H9 (cell line): ENCODE measurements at regions not wholly inside any gene's neighbourhood (a gene's known extent, or its start where the extent isn't known, plus 50 kb on each side); places are given as distances from the start of the nearest gene placed in this dataset.

Experiments
- DNase-seq: peaks from one replicate; pipeline ENCODE4 v3.0.0-alpha.2; 2017
- H2AFZ ChIP-seq: one replicate; pipeline ENCODE4 v1.6.1; 2013; ENCODE audit warnings: mild to moderate bottlenecking, low read length, control low read depth, moderate library complexity
- H2AK5ac ChIP-seq: 2 replicates; pipeline ENCODE4 v1.6.1; 2013; ENCODE audit warnings: low read length, control low read depth, mixed read lengths; ENCODE audit not compliant: insufficient read length
- H2BK120ac ChIP-seq: one replicate; pipeline ENCODE4 v1.6.1; 2013; ENCODE audit warnings: low read depth, mild to moderate bottlenecking, low read length, control low read depth, inconsistent platforms; ENCODE audit not compliant: poor library complexity, severe bottlenecking
- H2BK12ac ChIP-seq: 2 replicates; pipeline ENCODE4 v1.6.1; 2013; ENCODE audit warnings: low read length, control low read depth, mixed read lengths, low read depth; ENCODE audit not compliant: insufficient read length
- H2BK15ac ChIP-seq: 2 replicates; pipeline ENCODE4 v1.6.1; 2013; ENCODE audit warnings: low read depth, low read length, control low read depth
- H2BK20ac ChIP-seq: one replicate; pipeline ENCODE4 v1.6.1; 2013; ENCODE audit warnings: low read depth, mild to moderate bottlenecking, low read length, control low read depth, inconsistent platforms; ENCODE audit not compliant: poor library complexity, severe bottlenecking
- H2BK5ac ChIP-seq: 2 replicates; pipeline ENCODE4 v1.6.1; 2013; ENCODE audit warnings: low read length, control low read depth, mixed read lengths; ENCODE audit not compliant: insufficient read length
- H3K14ac ChIP-seq: 2 replicates; pipeline ENCODE4 v1.6.1; 2013; ENCODE audit warnings: low read length, control low read depth; ENCODE audit not compliant: insufficient read depth
- H3K18ac ChIP-seq: 2 replicates; pipeline ENCODE4 v1.6.1; 2013; ENCODE audit warnings: low read depth, mild to moderate bottlenecking, mixed read lengths, low read length, control low read depth; ENCODE audit not compliant: insufficient read length
- H3K23ac ChIP-seq: 2 replicates; pipeline ENCODE4 v1.6.1; 2013; ENCODE audit warnings: low read length, control low read depth, mixed read lengths, low read depth; ENCODE audit not compliant: insufficient read length
- H3K23me2 ChIP-seq: 2 replicates; pipeline ENCODE4 v1.6.1; 2013; ENCODE audit warnings: low read depth, mild to moderate bottlenecking, mixed read lengths, low read length, control low read depth; ENCODE audit not compliant: insufficient read length, poor library complexity, severe bottlenecking
- H3K27ac ChIP-seq: 2 replicates; pipeline ENCODE4 v1.5.1; 2013; ENCODE audit warnings: low read length, control low read depth, mixed read lengths, low read depth; ENCODE audit not compliant: insufficient read length
- H3K27me3 ChIP-seq: 2 replicates; pipeline ENCODE4 v1.6.1; 2013; ENCODE audit warnings: low read length, control low read depth, inconsistent platforms; ENCODE audit not compliant: insufficient read depth
- H3K4ac ChIP-seq: 2 replicates; pipeline ENCODE4 v1.6.1; 2013; ENCODE audit warnings: low read depth, mild to moderate bottlenecking, control low read depth, inconsistent platforms, low read length, moderate library complexity
- H3K4me1 ChIP-seq: 2 replicates; pipeline ENCODE4 v1.6.1; 2013; ENCODE audit warnings: low read length, control low read depth, inconsistent platforms; ENCODE audit not compliant: insufficient read depth
- H3K4me2 ChIP-seq: 2 replicates; pipeline ENCODE4 v1.6.1; 2013; ENCODE audit warnings: low read length, control low read depth, mixed read lengths; ENCODE audit not compliant: insufficient read length, insufficient read depth
- H3K56ac ChIP-seq: 2 replicates; pipeline ENCODE4 v1.6.1; 2013; ENCODE audit warnings: low read depth, mild to moderate bottlenecking, mixed read lengths, low read length, control low read depth; ENCODE audit not compliant: insufficient read length
- H3K79me1 ChIP-seq: 2 replicates; pipeline ENCODE4 v1.6.1; 2013; ENCODE audit warnings: low read depth, mild to moderate bottlenecking, moderate library complexity, low read length, control low read depth, inconsistent platforms; ENCODE audit not compliant: insufficient read depth, poor library complexity, severe bottlenecking
- H3K79me2 ChIP-seq: 2 replicates; pipeline ENCODE4 v1.6.1; 2013; ENCODE audit warnings: low read length, control low read depth, inconsistent platforms; ENCODE audit not compliant: insufficient read depth
- H3K9ac ChIP-seq: 2 replicates; pipeline ENCODE4 v1.6.1; 2013; ENCODE audit warnings: low read length, control low read depth, mixed read lengths; ENCODE audit not compliant: insufficient read length; ENCODE audit errors: extremely low read depth
- H3K9me3 ChIP-seq: one replicate; pipeline ENCODE4 v1.6.1; 2013; ENCODE audit warnings: low read depth, low read length, inconsistent platforms; ENCODE audit not compliant: control insufficient read depth
- H3T11ph ChIP-seq: one replicate; pipeline ENCODE4 v1.6.1; 2013; ENCODE audit warnings: mild to moderate bottlenecking, low read length, control low read depth, inconsistent platforms
- H4K20me1 ChIP-seq: one replicate; pipeline ENCODE4 v1.6.1; 2013; ENCODE audit not compliant: control insufficient read depth, insufficient read length, insufficient read depth
- H4K5ac ChIP-seq: 2 replicates; pipeline ENCODE4 v1.6.1; 2013; ENCODE audit warnings: low read depth, mild to moderate bottlenecking, mixed read lengths, low read length, control low read depth; ENCODE audit not compliant: insufficient read length
- H4K8ac ChIP-seq: replicated peaks from 2 replicates; pipeline ENCODE4 v1.6.1; 2013; ENCODE audit warnings: low read length, control low read depth, mixed read lengths, low read depth; ENCODE audit not compliant: insufficient read length
- H4K91ac ChIP-seq: 2 replicates; pipeline ENCODE4 v1.6.1; 2013; ENCODE audit warnings: low read depth, mild to moderate bottlenecking, moderate library complexity, mixed read lengths, low read length, control low read depth; ENCODE audit not compliant: insufficient read length
- H3K27ac Mint-ChIP-seq, 3 experiments: 2 replicates in 2 of 3; 3 replicates in 1 of 3; pipeline ENCODE4 v1.8.0; 2020 to 2021; ENCODE audit warnings: mixed read lengths in 3 of 3, mild to moderate bottlenecking in 1 of 3, moderate library complexity in 1 of 3
- H3K27me3 Mint-ChIP-seq: 2 replicates; pipeline ENCODE4 v1.8.0; 2021; ENCODE audit warnings: low read depth, mild to moderate bottlenecking, moderate library complexity, mixed read lengths
- H3K36me3 Mint-ChIP-seq, 3 experiments: 2 replicates in 2 of 3; 3 replicates in 1 of 3; pipeline ENCODE4 v1.8.0; 2020 to 2021; ENCODE audit warnings: low read depth in 3 of 3, mixed read lengths in 3 of 3; ENCODE audit not compliant: insufficient read depth in 1 of 3
- H3K4me1 Mint-ChIP-seq, 2 experiments: 2 replicates each; pipeline ENCODE4 v1.8.0; 2020; ENCODE audit warnings: mixed read lengths in 2 of 2
- H3K4me3 Mint-ChIP-seq, 2 experiments: 2 replicates in 1 of 2; 3 replicates in 1 of 2; pipeline ENCODE4 v1.8.0; 2020 to 2021; ENCODE audit warnings: mild to moderate bottlenecking in 2 of 2, mixed read lengths in 2 of 2, moderate library complexity in 1 of 2
- H3K9me3 Mint-ChIP-seq, 2 experiments: 2 replicates in 1 of 2; 3 replicates in 1 of 2; pipeline ENCODE4 v1.8.0; 2020; ENCODE audit warnings: mild to moderate bottlenecking in 2 of 2, mixed read lengths in 2 of 2, moderate library complexity in 1 of 2
- WGBS: extraction: QIAGEN DNeasy Blood & Tissue Kit; methylation state at CpG from one replicate; pipeline ENCODE4 v1.1.7; 2013; ENCODE audit warnings: missing lambda C conversion rate, low lambda C conversion rate, mixed read lengths; ENCODE audit not compliant: insufficient read length; ENCODE audit errors: extremely low coverage; 5-methylcytosine and 5-hydroxymethylcytosine counted together
- TF ChIP-seq, protein P1 (sequence below): fragments of 200-600 bp; sonication (generic); conservative IDR thresholded peaks from 3 replicates; pipeline ENCODE4 v1.8.0; 2021; ENCODE audit warnings: antibody characterized with exemption, mild to moderate bottlenecking

DNA sequence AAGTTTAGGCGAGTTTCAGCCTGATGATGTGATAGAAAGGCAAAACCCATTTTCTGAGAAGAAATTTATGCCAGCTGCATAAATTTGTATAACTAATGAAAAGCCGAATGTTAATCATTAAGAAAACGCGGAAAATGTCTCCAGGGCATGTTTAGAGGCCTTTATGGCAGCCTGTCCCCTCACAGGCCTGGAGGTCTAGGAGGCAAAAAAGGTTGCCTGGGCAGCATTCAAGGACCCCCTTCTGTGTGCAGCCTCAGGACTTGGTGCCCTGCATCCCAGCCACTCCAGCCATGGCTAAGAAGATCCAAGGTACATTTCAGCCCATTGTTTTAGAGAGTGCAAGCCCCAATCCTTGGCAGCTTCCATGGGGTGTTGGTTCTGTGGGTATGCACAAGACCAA is 614.2 kb downstream of the SLITRK5 start:
- Histone ChIP-seq H4K20me1 (no peaks in the 10 kb centered on the region), H3K79me1 (no peaks in the 10 kb centered on the region), H2BK120ac (no peak overlapping the region), H3K4me1 (no peaks in the 10 kb centered on the region), H2BK15ac (no peak overlapping the region), H2AK5ac (no peak overlapping the region), H3K14ac (no peak overlapping the region), H4K91ac (no peak overlapping the region), H2AFZ (no peak overlapping the region), H3K27me3 (no peaks in the 10 kb centered on the region), H3K27ac (no peak overlapping the region), H2BK20ac (no peak overlapping the region), H2BK12ac (no peak overlapping the region), H4K8ac (no peak overlapping the region), H4K5ac (no peak overlapping the region), H3T11ph (no peak overlapping the region), H3K18ac (no peak overlapping the region), H3K79me2 (no peaks in the 10 kb centered on the region), H3K23ac (no peak overlapping the region), H3K9ac (no peak overlapping the region), H3K4me2 (no peak overlapping the region), H3K9me3 (no peaks in the 10 kb centered on the region), H3K4ac (no peak overlapping the region), H3K23me2 (no peaks in the 10 kb centered on the region), H2BK5ac (no peak overlapping the region), H3K56ac (no peak overlapping the region)
- peaks cover 6 to 19% of the 10 kb centered on the region in 2 experiments; a peak in 4 of 5 replicates for H3K9me3 Mint-ChIP-seq
- no peak for DNase-seq
- H3K4me3 Mint-ChIP-seq = no peak overlapping the region
- peaks cover 5 to 15% (median 13%) of the 10 kb centered on the region in 3 experiments; a peak in 6 of 7 replicates for H3K36me3 Mint-ChIP-seq
- WGBS = no CpG with 5 or more reads among the region's 4 CpGs
- no peaks in the 10 kb centered on the region for H3K4me1 Mint-ChIP-seq
- no peak overlapping the region for H3K27ac Mint-ChIP-seq
- TF ChIP-seq, protein P1, sequence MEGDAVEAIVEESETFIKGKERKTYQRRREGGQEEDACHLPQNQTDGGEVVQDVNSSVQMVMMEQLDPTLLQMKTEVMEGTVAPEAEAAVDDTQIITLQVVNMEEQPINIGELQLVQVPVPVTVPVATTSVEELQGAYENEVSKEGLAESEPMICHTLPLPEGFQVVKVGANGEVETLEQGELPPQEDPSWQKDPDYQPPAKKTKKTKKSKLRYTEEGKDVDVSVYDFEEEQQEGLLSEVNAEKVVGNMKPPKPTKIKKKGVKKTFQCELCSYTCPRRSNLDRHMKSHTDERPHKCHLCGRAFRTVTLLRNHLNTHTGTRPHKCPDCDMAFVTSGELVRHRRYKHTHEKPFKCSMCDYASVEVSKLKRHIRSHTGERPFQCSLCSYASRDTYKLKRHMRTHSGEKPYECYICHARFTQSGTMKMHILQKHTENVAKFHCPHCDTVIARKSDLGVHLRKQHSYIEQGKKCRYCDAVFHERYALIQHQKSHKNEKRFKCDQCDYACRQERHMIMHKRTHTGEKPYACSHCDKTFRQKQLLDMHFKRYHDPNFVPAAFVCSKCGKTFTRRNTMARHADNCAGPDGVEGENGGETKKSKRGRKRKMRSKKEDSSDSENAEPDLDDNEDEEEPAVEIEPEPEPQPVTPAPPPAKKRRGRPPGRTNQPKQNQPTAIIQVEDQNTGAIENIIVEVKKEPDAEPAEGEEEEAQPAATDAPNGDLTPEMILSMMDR = no peak
- H3K27me3 Mint-ChIP-seq = no peaks in the 10 kb centered on the region; the same call in 1 of the 2 replicates
